Activated CD4-positive, CD25-positive, alpha-beta regulatory T cell treated with anti-CD3 and anti-CD28 coated beads, Interleukin-2, amount 50 U/mL, for 24 hours (primary cell): ENCODE measurements at regions not wholly inside any gene's neighbourhood (a gene's known extent, or its start where the extent isn't known, plus 50 kb on each side); places are given as distances from the start of the nearest gene placed in this dataset.
"Not testable (repeated sequence)": the region's sequence is repeated elsewhere in the genome, so short reads cannot be mapped to it uniquely, and the experiment has no call there.

Experiments
- ATAC-seq, 2 donors: fragments of 150-1000 bp; cut with Tn5 transposase; one replicate each; pipeline ENCODE4 v1.10.0; 2021; ENCODE audit warnings: mild to moderate bottlenecking in 1 of 2, moderate library complexity in 1 of 2

- ATAC-seq: not testable (repeated sequence)
Measured at GRCh38 chr17:22044706-22045246, 352.5 kb downstream of the KCNJ18 start.

GRCh38 chr17:22047521-22047920 lies 355.2 kb downstream of the KCNJ18 start:
- ATAC-seq: not testable (repeated sequence)

- ATAC-seq: not testable (repeated sequence)
Measured at GRCh38 chr17:22048226-22048625, 355.9 kb downstream of the KCNJ18 start.

GRCh38 chr17:22050766-22051165 lies 358.4 kb downstream of the KCNJ18 start:
- not testable (repeated sequence) for ATAC-seq

- not testable (repeated sequence) for ATAC-seq
Measured at GRCh38 chr17:22052715-22053114, 360.4 kb downstream of the KCNJ18 start.

GRCh38 chr17:22056566-22056965 lies 364.2 kb downstream of the KCNJ18 start:
- ATAC-seq: not testable (repeated sequence)

GRCh38 chr17:22075918-22076317 lies 383.6 kb downstream of the KCNJ18 start:
- ATAC-seq: not testable (repeated sequence)

GRCh38 chr17:22088589-22088988 lies 396.3 kb downstream of the KCNJ18 start:
- ATAC-seq: not testable (repeated sequence)

GRCh38 chr17:22090263-22090935 lies 398.1 kb downstream of the KCNJ18 start:
- ATAC-seq: no peak

GRCh38 chr17:22091041-22091679 lies 398.8 kb downstream of the KCNJ18 start:
- not testable (repeated sequence) for ATAC-seq

GRCh38 chr17:22091840-22092239 lies 399.5 kb downstream of the KCNJ18 start:
- ATAC-seq: not testable (repeated sequence)

GRCh38 chr17:22095414-22095813 lies 403.1 kb downstream of the KCNJ18 start:
- ATAC-seq: not testable (repeated sequence)

GRCh38 chr17:22099633-22100032 lies 407.3 kb downstream of the KCNJ18 start:
- ATAC-seq: not testable (repeated sequence)

GRCh38 chr17:22102177-22102576 lies 409.9 kb downstream of the KCNJ18 start:
- no peak for ATAC-seq

- not testable (repeated sequence) for ATAC-seq
Measured at GRCh38 chr17:22116720-22117119, 424.4 kb downstream of the KCNJ18 start.

- ATAC-seq: not testable (repeated sequence)
Measured at GRCh38 chr17:22117401-22117800, 425.1 kb downstream of the KCNJ18 start.

- not testable (repeated sequence) for ATAC-seq
Measured at GRCh38 chr17:22119016-22119415, 426.7 kb downstream of the KCNJ18 start.

GRCh38 chr17:22119751-22120150 lies 427.4 kb downstream of the KCNJ18 start:
- not testable (repeated sequence) for ATAC-seq

- ATAC-seq: no peak
Measured at GRCh38 chr17:22123536-22124281, 431.4 kb downstream of the KCNJ18 start.

- ATAC-seq: no peak
Measured at GRCh38 chr17:22128171-22128570, 435.8 kb downstream of the KCNJ18 start.

GRCh38 chr17:22128723-22129122 lies 436.4 kb downstream of the KCNJ18 start:
- no peak for ATAC-seq

GRCh38 chr17:22129920-22130319 lies 437.6 kb downstream of the KCNJ18 start:
- not testable (repeated sequence) for ATAC-seq

- no peak for ATAC-seq
Measured at GRCh38 chr17:22131740-22132139, 439.4 kb downstream of the KCNJ18 start.
